HepG2 (cell line): ENCODE measurements at regions not wholly inside any gene's neighbourhood (a gene's known extent, or its start where the extent isn't known, plus 50 kb on each side); places are given as distances from the start of the nearest gene placed in this dataset.

Experiments used
- ATAC-seq: fragments of 200-7000 bp; cut with Tn5 transposase; 3 replicates; pipeline ENCODE4 v1.9.1; 2020; ENCODE audit warnings: mild to moderate bottlenecking, moderate library complexity
- BruUV-seq: library from RNA; stranded (reverse); fragments of 400-500 nt; replicated peaks from 2 replicates; lab custom pipeline; 2021; lab: Mats Ljungman, UMichigan
- CTCF ChIA-PET: fragments of 300-600 bp; formaldehyde crosslinking; extraction: SDS; loops from one replicate; lab custom pipeline; 2021; ENCODE audit warnings: low total read pairs, inconsistent platforms, low intra/inter-chr PET ratio; lab: Yijun Ruan, JAX
- POLR2A ChIA-PET: fragments of 350-600 bp; sonication (Branson Sonifier 250); formaldehyde crosslinking; loops from one replicate; lab custom pipeline; 2020; ENCODE audit warnings: antibody characterized with exemption, inconsistent platforms; lab: Yijun Ruan, JAX
- DNase-seq: peaks from one replicate; pipeline ENCODE4 v3.0.0-alpha.2; 2015; ENCODE audit warnings: low spot score
- FAIRE-seq: peaks from 3 replicates; lab custom pipeline; 2011; peaks lifted over from hg19 to GRCh38; lab: Jason Lieb, UNC
- H2AFZ ChIP-seq: one replicate; pipeline ENCODE4 v1.6.1; 2011; ENCODE audit warnings: low read length, inconsistent platforms
- H3K27ac ChIP-seq: fragments of 300-600 bp; 3 replicates; pipeline ENCODE4 v1.8.0; 2011; ENCODE audit warnings: mixed run types, mild to moderate bottlenecking, mixed read lengths, low read length, inconsistent platforms; ENCODE audit not compliant: insufficient read depth; ENCODE audit errors: extremely low read length
- H3K27me3 ChIP-seq, 2 experiments: fragments of 200-600 bp in 1 of 2; 2 replicates in 1 of 2; 3 replicates in 1 of 2; pipeline versions ENCODE4 v1.6.0 to v1.8.0; 2011; ENCODE audit warnings: low read length in 2 of 2, mild to moderate bottlenecking in 2 of 2, moderate library complexity in 2 of 2, inconsistent platforms in 1 of 2; ENCODE audit not compliant: insufficient read depth in 2 of 2, control insufficient read depth in 1 of 2
- H3K36me3 ChIP-seq, 2 experiments: fragments of 200-600 bp in 1 of 2; replicated peaks in 1 of 2; 2 replicates in 1 of 2; 3 replicates in 1 of 2; pipeline versions ENCODE4 v1.5.1 to v1.8.0; 2011; ENCODE audit warnings: low read length in 2 of 2, inconsistent platforms in 1 of 2; ENCODE audit not compliant: insufficient read depth in 2 of 2, control insufficient read depth in 1 of 2
- H3K4me1 ChIP-seq: 2 replicates; pipeline ENCODE4 v1.5.1; 2012; ENCODE audit warnings: low read length, inconsistent platforms; ENCODE audit not compliant: insufficient read depth
- H3K4me2 ChIP-seq: 2 replicates; pipeline ENCODE4 v1.6.0; 2011; ENCODE audit warnings: low read depth, low read length, inconsistent platforms
- H3K4me3 ChIP-seq, 3 experiments: fragments of 200-600 bp in 1 of 3; sonication (generic), shearing (Covaris generic) in 1 of 3; replicated peaks in 1 of 3; 2 replicates each; pipeline ENCODE4 v1.5.1; 2011 to 2016; ENCODE audit warnings: low read length in 3 of 3, inconsistent platforms in 2 of 3, low read depth in 2 of 3, mild to moderate bottlenecking in 2 of 3, control low read depth in 1 of 3, mixed read lengths in 1 of 3; ENCODE audit not compliant: insufficient read depth in 1 of 3
- H3K79me2 ChIP-seq: one replicate; pipeline ENCODE4 v1.6.1; 2011; ENCODE audit warnings: low read length, inconsistent platforms; ENCODE audit not compliant: insufficient read depth
- H3K9ac ChIP-seq: 2 replicates; pipeline ENCODE4 v1.6.0; 2011; ENCODE audit warnings: mild to moderate bottlenecking, low read depth, low read length, inconsistent platforms; ENCODE audit not compliant: insufficient read depth
- H3K9me3 ChIP-seq: 2 replicates; pipeline ENCODE4 v1.5.1; 2012; ENCODE audit warnings: mild to moderate bottlenecking, low read length
- H4K20me1 ChIP-seq: 2 replicates; pipeline ENCODE4 v1.6.0; 2011; ENCODE audit warnings: inconsistent platforms, mild to moderate bottlenecking, low read length, moderate library complexity; ENCODE audit not compliant: insufficient read depth
- AHR ChIP-seq: IDR thresholded peaks from 2 replicates; pipeline ENCODE4 v1.6.1; 2018; ENCODE audit warnings: missing genetic modification reagents, missing compliant biosample characterization
- FOXM1 ChIP-seq: sonication (generic); formaldehyde crosslinking; IDR thresholded peaks from 2 replicates; pipeline ENCODE4 v1.5.0; 2020; ENCODE audit warnings: missing genetic modification reagents
- JDP2 ChIP-seq: sonication (generic); formaldehyde crosslinking; IDR thresholded peaks from 2 replicates; pipeline ENCODE4 v1.8.1; 2022; ENCODE audit warnings: missing genetic modification reagents, borderline replicate concordance
- MED13 ChIP-seq: sonication (generic); formaldehyde crosslinking; IDR thresholded peaks from 2 replicates; pipeline ENCODE4 v1.5.0; 2020; ENCODE audit warnings: missing genetic modification reagents
- NBN ChIP-seq: fragments of 450-650 bp; conservative IDR thresholded peaks from 2 replicates; pipeline ENCODE4 v1.6.1; 2017
- NR3C1 ChIP-seq: sonication (generic); formaldehyde crosslinking; IDR thresholded peaks from 2 replicates; pipeline ENCODE4 v1.4.0; 2020; ENCODE audit warnings: missing genetic modification reagents
- SALL1 ChIP-seq: sonication (generic); formaldehyde crosslinking; IDR thresholded peaks from 2 replicates; pipeline ENCODE4 v1.8.0; 2022; ENCODE audit warnings: mild to moderate bottlenecking, missing genetic modification reagents
- SOX5 ChIP-seq: IDR thresholded peaks from 2 replicates; pipeline ENCODE4 v1.6.1; 2016; ENCODE audit warnings: borderline replicate concordance
- SP4 ChIP-seq: sonication (generic); formaldehyde crosslinking; IDR thresholded peaks from 2 replicates; pipeline ENCODE4 v1.8.1; 2023; ENCODE audit warnings: mild to moderate bottlenecking, missing genetic modification reagents
- SRY ChIP-seq: sonication (generic); formaldehyde crosslinking; IDR thresholded peaks from 2 replicates; pipeline ENCODE4 v1.8.0; 2022; ENCODE audit warnings: mild to moderate bottlenecking, missing genetic modification reagents
- SSRP1 ChIP-seq: IDR thresholded peaks from 2 replicates; pipeline ENCODE4 v1.6.1; 2016; ENCODE audit warnings: control low read depth
- TEAD2 ChIP-seq: sonication (generic); formaldehyde crosslinking; IDR thresholded peaks from 2 replicates; pipeline ENCODE4 v1.9.0; 2021; ENCODE audit warnings: missing genetic modification reagents
- ZNF256 ChIP-seq: sonication (generic); formaldehyde crosslinking; conservative IDR thresholded peaks from 2 replicates; pipeline ENCODE4 v1.4.0; 2020; ENCODE audit warnings: missing genetic modification reagents
- WGBS: methylation state at CpG from one replicate; pipeline ENCODE4 v1.1.6; 2017; ENCODE audit warnings: low lambda C conversion rate; 5-methylcytosine and 5-hydroxymethylcytosine counted together
- in situ Hi-C: cut with HindIII; loops from 2 replicates; pipeline ENCODE4 v1.10.0; 2017; ENCODE audit warnings: low pct_unique_long_range_greater_than_20kb; ENCODE audit not compliant: extremely low pct_ligation_motif_present
- intact Hi-C: fragments of 100-400 bp; cut with micrococcal nuclease; formaldehyde crosslinking; loops from one replicate; pipeline ENCODE4 v1.10.0; 2022; ENCODE audit not compliant: unreplicated experiment
- TF ChIP-seq, protein P1 (sequence below): sonication (generic); formaldehyde crosslinking; IDR thresholded peaks from 2 replicates; pipeline ENCODE4 v1.8.1; 2023; ENCODE audit warnings: mild to moderate bottlenecking, missing genetic modification reagents

DNA sequence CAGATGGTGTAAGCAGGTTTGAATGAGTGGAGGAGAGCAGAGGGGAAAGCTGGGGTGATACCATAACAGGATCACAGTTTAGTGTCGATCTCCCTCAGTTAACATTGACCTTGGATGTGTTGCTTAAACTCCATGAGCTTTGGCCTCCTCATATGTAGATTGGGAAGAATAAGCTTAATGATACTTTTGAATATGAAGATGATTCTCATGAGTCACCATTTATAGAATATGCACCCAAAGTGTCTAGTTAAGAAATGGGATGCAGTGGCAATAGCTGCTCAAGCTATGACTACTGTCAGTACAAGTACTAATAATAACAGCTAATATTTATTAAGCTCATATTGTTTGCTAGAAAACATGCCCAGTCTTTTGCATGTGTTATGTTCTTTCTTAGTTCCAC lies 236.2 kb upstream of the KIRREL3 start:
- intact Hi-C loops: no loop called here
- BruUV-seq: no TSS peak
- WGBS: 0% methylated on average over 1 of the region's 1 CpG
- in situ Hi-C loops: no loop called here
- ATAC-seq (no peak), DNase-seq (no peak), FAIRE-seq (no peak)
- Histone ChIP-seq H4K20me1 (no peaks in the 10 kb centered on the region), H3K36me3 (no peaks in the 10 kb centered on the region), H3K4me1 (no peaks in the 10 kb centered on the region), H3K4me2 (no peak overlapping the region), H3K27ac (no peak overlapping the region), H3K9me3 (no peaks in the 10 kb centered on the region), H3K9ac (no peak overlapping the region), H3K27me3 (no peaks in the 10 kb centered on the region), H3K4me3 (no peak overlapping the region), H3K79me2 (no peaks in the 10 kb centered on the region), H2AFZ (no peak overlapping the region)
- TF ChIP-seq NBN: no peak
- TF ChIP-seq SALL1: no peak
- TF ChIP-seq, protein P1, sequence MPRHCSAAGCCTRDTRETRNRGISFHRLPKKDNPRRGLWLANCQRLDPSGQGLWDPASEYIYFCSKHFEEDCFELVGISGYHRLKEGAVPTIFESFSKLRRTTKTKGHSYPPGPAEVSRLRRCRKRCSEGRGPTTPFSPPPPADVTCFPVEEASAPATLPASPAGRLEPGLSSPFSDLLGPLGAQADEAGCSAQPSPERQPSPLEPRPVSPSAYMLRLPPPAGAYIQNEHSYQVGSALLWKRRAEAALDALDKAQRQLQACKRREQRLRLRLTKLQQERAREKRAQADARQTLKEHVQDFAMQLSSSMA (CRISPR knock-in tag): no peak
- no peak for TF ChIP-seq TEAD2
- no peak for TF ChIP-seq MED13 (CRISPR knock-in tag)
- no peak for TF ChIP-seq NR3C1 (CRISPR knock-in tag)
- TF ChIP-seq SSRP1 (CRISPR knock-in tag): no peak
- TF ChIP-seq ZNF256 (CRISPR knock-in tag): no peak
- TF ChIP-seq FOXM1: no peak
- no peak for TF ChIP-seq SP4 (CRISPR knock-in tag)
- CTCF ChIA-PET: no interaction called here
- POLR2A ChIA-PET: no interaction called here

DNA sequence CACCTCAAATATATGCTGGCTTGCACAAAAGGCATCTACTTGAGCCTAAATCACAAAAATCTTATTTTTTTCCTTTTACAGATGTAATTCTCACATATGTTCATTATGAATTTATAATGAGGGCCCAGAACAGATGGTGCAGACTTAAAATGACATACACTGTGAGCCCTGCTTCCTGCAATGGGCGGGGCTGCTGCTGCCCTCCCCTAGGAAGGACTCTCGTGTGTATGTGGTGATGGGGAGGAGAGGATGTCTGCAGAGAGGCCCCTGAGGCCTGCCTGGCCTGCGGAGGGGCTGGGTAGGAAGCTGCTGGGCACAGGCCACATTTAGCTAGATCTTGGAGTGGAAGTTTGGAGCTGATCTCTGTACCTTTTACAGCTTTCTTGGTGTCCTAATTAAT lies 233.4 kb upstream of the KIRREL3 start:
- H3K4me2 ChIP-seq: no peak overlapping the region
- H3K9ac ChIP-seq: no peak overlapping the region
- H3K4me1 ChIP-seq: no peaks in the 10 kb centered on the region
- no peaks in the 10 kb centered on the region for H3K27me3 ChIP-seq
- H2AFZ ChIP-seq: no peak overlapping the region
- H4K20me1 ChIP-seq: no peaks in the 10 kb centered on the region
- ATAC-seq: no peak
- no TSS peak for BruUV-seq
- H3K4me3 ChIP-seq: no peak overlapping the region
- H3K79me2 ChIP-seq: no peaks in the 10 kb centered on the region
- in situ Hi-C loops: no loop called here
- TF ChIP-seq SRY (CRISPR knock-in tag) (no peak), SOX5 (CRISPR knock-in tag) (no peak), AHR (CRISPR knock-in tag) (no peak), JDP2 (CRISPR knock-in tag) (no peak)
- TF ChIP-seq, all 625 proteins: peak for 0
- DNase-seq: no peak
- intact Hi-C loops: no loop called here
- H3K27ac ChIP-seq: no peak overlapping the region
- no peaks in the 10 kb centered on the region for H3K9me3 ChIP-seq
- ChIA-PET POLR2A (no interaction called here), CTCF (no interaction called here)
- no peaks in the 10 kb centered on the region for H3K36me3 ChIP-seq
- 0% methylated on average over 1 of the region's 3 CpGs for WGBS
- FAIRE-seq: no peak
